HG03064 (cell line): ENCODE measurements at regions not wholly inside any gene's neighbourhood (a gene's known extent, or its start where the extent isn't known, plus 50 kb on each side); places are given as distances from the start of the nearest gene placed in this dataset.
"Not testable (repeated sequence)": the region's sequence is repeated elsewhere in the genome, so short reads cannot be mapped to it uniquely, and the experiment has no call there.

ENCODE experiments used
- ATAC-seq: cut with Tn5 transposase; IDR thresholded peaks from one replicate; pipeline ENCODE4 v1.9.1; 2021; ENCODE audit warnings: low read depth; ENCODE audit not compliant: unreplicated experiment

- ATAC-seq: no peak
These were observed 174.9 kb upstream of the CTSO start for GRCh38 chr4:156128616-156129015.

- ATAC-seq: no peak
These were observed 165.0 kb upstream of the CTSO start for GRCh38 chr4:156118507-156119220.

- no peak for ATAC-seq
These were observed 164.1 kb upstream of the CTSO start for GRCh38 chr4:156117743-156118142.

- no peak for ATAC-seq
These were observed 163.3 kb upstream of the CTSO start for GRCh38 chr4:156116991-156117390.

GRCh38 chr4:156113138-156113765 is 159.6 kb upstream of the CTSO start:
- no peak for ATAC-seq

- ATAC-seq: no peak
These were observed 158.0 kb upstream of the CTSO start for GRCh38 chr4:156111686-156112085.

- ATAC-seq: no peak
These were observed 156.6 kb upstream of the CTSO start for GRCh38 chr4:156109943-156110900.

- ATAC-seq: not testable (repeated sequence)
These were observed 155.4 kb upstream of the CTSO start for GRCh38 chr4:156109087-156109486.

- ATAC-seq: no peak
These were observed 149.6 kb upstream of the CTSO start for GRCh38 chr4:156103311-156103710.

GRCh38 chr4:156102411-156102810 is 148.7 kb upstream of the CTSO start:
- no peak for ATAC-seq

GRCh38 chr4:156101571-156101970 is 147.9 kb upstream of the CTSO start:
- no peak for ATAC-seq

GRCh38 chr4:156100651-156101050 is 147.0 kb upstream of the CTSO start:
- no peak for ATAC-seq

- ATAC-seq: no peak
These were observed 145.1 kb upstream of the CTSO start for GRCh38 chr4:156098805-156099204.

- ATAC-seq: no peak
These were observed 131.4 kb upstream of the CTSO start for GRCh38 chr4:156085100-156085499.

- no peak for ATAC-seq
These were observed 130.7 kb upstream of the CTSO start for GRCh38 chr4:156084373-156084772.

- ATAC-seq: no peak
These were observed 120.3 kb upstream of the CTSO start for GRCh38 chr4:156073976-156074375.

- no peak for ATAC-seq
These were observed 107.0 kb upstream of the CTSO start for GRCh38 chr4:156060661-156061060.

- ATAC-seq: no peak
These were observed 99.5 kb upstream of the CTSO start for GRCh38 chr4:156053174-156053573.

GRCh38 chr4:156052116-156052515 is 98.5 kb upstream of the CTSO start:
- no peak for ATAC-seq

GRCh38 chr4:156038772-156039171 is 85.1 kb upstream of the CTSO start:
- no peak for ATAC-seq

- ATAC-seq: no peak
These were observed 82.8 kb upstream of the CTSO start for GRCh38 chr4:156036496-156036895.
